ENCODE measurements at regions not wholly inside any gene's neighbourhood (a gene's known extent, or its start where the extent isn't known, plus 50 kb on each side); places are given as distances from the start of the nearest gene placed in this dataset.

DNA sequence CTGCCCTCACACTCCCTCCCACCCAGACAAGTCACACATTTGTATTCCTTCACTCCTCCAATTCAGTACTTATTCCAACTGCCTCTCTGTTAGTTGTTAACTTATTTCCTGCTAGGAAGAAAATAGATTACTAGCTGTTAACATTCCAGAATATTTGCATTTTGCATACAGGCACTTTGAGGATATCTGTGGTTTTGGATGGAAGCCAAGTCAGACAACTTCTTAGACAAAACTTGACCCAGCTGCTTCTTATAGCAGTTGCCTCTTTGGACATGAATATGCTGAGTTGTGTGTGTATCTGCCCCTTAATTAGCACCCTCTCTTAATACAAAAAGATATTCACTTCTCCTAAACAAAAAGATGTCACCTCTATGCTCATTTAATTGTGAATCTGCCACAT is 1280.6 kb upstream of the ACO1 start:
- Histone ChIP-seq H4K8ac (ENCODE audit: low read depth in 2 of 2, low read length in 2 of 2) (no peak overlapping the region), H3K4me1 (ENCODE audit: control insufficient read depth, insufficient read depth, low read length) (no peaks in the 10 kb centered on the region), H3K4ac (ENCODE audit: low read depth, low read length) (no peak overlapping the region), H3K9me3 (ENCODE audit: control insufficient read depth, insufficient read depth, low read length) (no peaks in the 10 kb centered on the region), H3K56ac (ENCODE audit: extremely low read depth, insufficient read depth, low read length) (no peak overlapping the region), H2BK5ac (ENCODE audit: low read depth, low read length, poor library complexity, severe bottlenecking) (no peak overlapping the region), H3K79me1 (ENCODE audit: low read depth in 1 of 2, low read length in 2 of 2) (no peaks in the 10 kb centered on the region), H3K9me1 (ENCODE audit: insufficient read depth, low read length) (no peaks in the 10 kb centered on the region), H2AK5ac (ENCODE audit: low read depth, low read length) (no peak overlapping the region), H3K36me3 (ENCODE audit: control insufficient read depth, insufficient read depth, low read length) (no peaks in the 10 kb centered on the region), H2AFZ (replicated peaks; ENCODE audit: low read length, poor library complexity) (no peak overlapping the region), H3K4me2 (ENCODE audit: low read depth, low read length) (no peak overlapping the region), H2BK15ac (ENCODE audit: low read depth, low read length) (no peak overlapping the region), H3K4me3 (ENCODE audit: insufficient read depth, low read depth, low read length) (no peak overlapping the region), H4K91ac (ENCODE audit: insufficient read depth, low read depth, low read length) (no peak overlapping the region), H2AK9ac (replicated peaks; ENCODE audit: low read depth, low read length, poor library complexity) (no peak overlapping the region), H3K18ac (ENCODE audit: low read depth, low read length) (no peak overlapping the region), H4K5ac (ENCODE audit: low read depth, low read length) (no peak overlapping the region), H2BK120ac (ENCODE audit: low read depth, low read length) (no peak overlapping the region), H2BK20ac (ENCODE audit: low read depth, low read length) (no peak overlapping the region), H3K27me3 (ENCODE audit: control insufficient read depth, insufficient read depth, low read length) (no peaks in the 10 kb centered on the region), H3K9ac (ENCODE audit: low read depth, low read length) (no peak overlapping the region), H3K27ac (ENCODE audit: insufficient read depth, low read length) (no peak overlapping the region), H4K20me1 (ENCODE audit: insufficient read depth, low read length) (no peaks in the 10 kb centered on the region), H3K14ac (replicated peaks; ENCODE audit: low read depth, low read length) (no peak overlapping the region), H3K23ac (ENCODE audit: low read depth, low read length) (no peak overlapping the region)
- no peak for TF ChIP-seq SMC3 (IDR thresholded peaks at IDR 0.05; ENCODE audit: low read depth, low read length)
- TF ChIP-seq BHLHE40 (IDR thresholded peaks at IDR 0.05; ENCODE audit: low read depth, low read length): no peak
- TF ChIP-seq, protein P1, sequence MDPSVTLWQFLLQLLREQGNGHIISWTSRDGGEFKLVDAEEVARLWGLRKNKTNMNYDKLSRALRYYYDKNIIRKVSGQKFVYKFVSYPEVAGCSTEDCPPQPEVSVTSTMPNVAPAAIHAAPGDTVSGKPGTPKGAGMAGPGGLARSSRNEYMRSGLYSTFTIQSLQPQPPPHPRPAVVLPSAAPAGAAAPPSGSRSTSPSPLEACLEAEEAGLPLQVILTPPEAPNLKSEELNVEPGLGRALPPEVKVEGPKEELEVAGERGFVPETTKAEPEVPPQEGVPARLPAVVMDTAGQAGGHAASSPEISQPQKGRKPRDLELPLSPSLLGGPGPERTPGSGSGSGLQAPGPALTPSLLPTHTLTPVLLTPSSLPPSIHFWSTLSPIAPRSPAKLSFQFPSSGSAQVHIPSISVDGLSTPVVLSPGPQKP (IDR thresholded peaks at IDR 0.05; ENCODE audit: borderline replicate concordance, low read depth, low read length): no peak
- TF ChIP-seq RFX5 (IDR thresholded peaks at IDR 0.05; ENCODE audit: low read depth, low read length): no peak
- TF ChIP-seq, protein P2, sequence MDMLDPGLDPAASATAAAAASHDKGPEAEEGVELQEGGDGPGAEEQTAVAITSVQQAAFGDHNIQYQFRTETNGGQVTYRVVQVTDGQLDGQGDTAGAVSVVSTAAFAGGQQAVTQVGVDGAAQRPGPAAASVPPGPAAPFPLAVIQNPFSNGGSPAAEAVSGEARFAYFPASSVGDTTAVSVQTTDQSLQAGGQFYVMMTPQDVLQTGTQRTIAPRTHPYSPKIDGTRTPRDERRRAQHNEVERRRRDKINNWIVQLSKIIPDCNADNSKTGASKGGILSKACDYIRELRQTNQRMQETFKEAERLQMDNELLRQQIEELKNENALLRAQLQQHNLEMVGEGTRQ (IDR thresholded peaks at IDR 0.05; ENCODE audit: low read depth, low read length): no peak
- TF ChIP-seq CHD1 (IDR thresholded peaks at IDR 0.05; ENCODE audit: low read depth, low read length): no peak
- no peak for TF ChIP-seq CEBPB (IDR thresholded peaks at IDR 0.05; ENCODE audit: low read depth, low read length)
- TF ChIP-seq NFE2L2 (IDR thresholded peaks at IDR 0.05; ENCODE audit: low read depth, low read length): no peak
- no peak for TF ChIP-seq FOS (IDR thresholded peaks at IDR 0.05; ENCODE audit: low read depth, low read length)
- no peak for TF ChIP-seq POLR2A (IDR thresholded peaks at IDR 0.05; ENCODE audit: low read depth, low read length)
- no peak for TF ChIP-seq RCOR1 (IDR thresholded peaks at IDR 0.05; ENCODE audit: insufficient replicate concordance, low read length)
- TF ChIP-seq MXI1 (IDR thresholded peaks at IDR 0.05; ENCODE audit: borderline replicate concordance, low read depth, low read length): no peak
- TF ChIP-seq MAZ (IDR thresholded peaks at IDR 0.05; ENCODE audit: borderline replicate concordance, low read depth, low read length): no peak
- dilution Hi-C loops (cut with HindIII; ENCODE audit: low sequenced_read_pairs, unreplicated experiment): no loop called here
- intact Hi-C loops (cut with micrococcal nuclease): no loop called here
- in situ Hi-C loops (cut with MboI; ENCODE audit: low sequenced_read_pairs): no loop called here
- ChIA-PET POLR2A (ENCODE audit: unreplicated experiment) (no interaction called here), CTCF (no interaction called here)
- ATAC-seq (ENCODE audit: low read depth) (no peak), DNase-seq (no peak)
- BruUV-seq (replicated peaks): no TSS peak
